ENCODE measurements at regions not wholly inside any gene's neighbourhood (a gene's known extent, or its start where the extent isn't known, plus 50 kb on each side); places are given as distances from the start of the nearest gene placed in this dataset.

- no peak overlapping the region for H4K8ac ChIP-seq (ENCODE audit: low read depth in 2 of 2, low read length in 2 of 2)
Observed at GRCh38 chr14:71618047-71618446, 314.2 kb upstream of the RGS6 start.

More at GRCh38 chr14:71618047-71618446, 314.2 kb upstream of the RGS6 start:
- Histone ChIP-seq H2AFZ (replicated peaks; ENCODE audit: low read length, poor library complexity) (no peak overlapping the region), H3K4me1 (ENCODE audit: control insufficient read depth, insufficient read depth, low read length) (peaks cover 5% of the 10 kb centered on the region; the same call in 1 of the 2 replicates), H2BK120ac (ENCODE audit: low read depth, low read length) (no peak overlapping the region), H3K9me1 (ENCODE audit: insufficient read depth, low read length) (peaks cover 19% of the 10 kb centered on the region), H3K9ac (ENCODE audit: low read depth, low read length) (no peak overlapping the region), H3K4me2 (ENCODE audit: low read depth, low read length) (no peak overlapping the region), H3K56ac (ENCODE audit: extremely low read depth, insufficient read depth, low read length) (no peak overlapping the region), H2BK5ac (ENCODE audit: low read depth, low read length, poor library complexity, severe bottlenecking) (no peak overlapping the region), H3K14ac (replicated peaks; ENCODE audit: low read depth, low read length) (no peak overlapping the region), H3K27ac (ENCODE audit: insufficient read depth, low read length) (no peak overlapping the region), H4K20me1 (ENCODE audit: insufficient read depth, low read length) (no peaks in the 10 kb centered on the region), H2AK9ac (replicated peaks; ENCODE audit: low read depth, low read length, poor library complexity) (peak overlapping the region; percentile 60), H3K4ac (ENCODE audit: low read depth, low read length) (no peak overlapping the region), H2BK15ac (ENCODE audit: low read depth, low read length) (no peak overlapping the region), H3K36me3 (ENCODE audit: control insufficient read depth, insufficient read depth, low read length) (peaks cover 4% of the 10 kb centered on the region), H4K5ac (ENCODE audit: low read depth, low read length) (no peak overlapping the region), H4K91ac (ENCODE audit: insufficient read depth, low read depth, low read length) (no peak overlapping the region), H3K79me1 (ENCODE audit: low read depth in 1 of 2, low read length in 2 of 2) (peaks cover 46 to 47% of the 10 kb centered on the region in 2 experiments), H2BK20ac (ENCODE audit: low read depth, low read length) (no peak overlapping the region), H3K23ac (ENCODE audit: low read depth, low read length) (no peak overlapping the region), H2AK5ac (ENCODE audit: low read depth, low read length) (0 out of 2 replicates have a peak overlapping the region, but pooled peaks have one; percentile 8), H3K18ac (ENCODE audit: low read depth, low read length) (no peak overlapping the region), H3K9me3 (ENCODE audit: control insufficient read depth, insufficient read depth, low read length) (no peaks in the 10 kb centered on the region), H3K4me3 (ENCODE audit: insufficient read depth, low read depth, low read length) (no peak overlapping the region), H3K27me3 (ENCODE audit: control insufficient read depth, insufficient read depth, low read length) (no peaks in the 10 kb centered on the region)
- ChIA-PET POLR2A (ENCODE audit: unreplicated experiment) (no interaction called here), CTCF (no interaction called here)
- in situ Hi-C loops (cut with MboI; ENCODE audit: low sequenced_read_pairs) (no loop called here), intact Hi-C loops (cut with micrococcal nuclease) (no loop called here), dilution Hi-C loops (cut with HindIII; ENCODE audit: low sequenced_read_pairs, unreplicated experiment) (no loop called here)
- DNase-seq (no peak), ATAC-seq (ENCODE audit: low read depth) (no peak)
- TF ChIP-seq USF2 (IDR thresholded peaks at IDR 0.05; ENCODE audit: low read depth, low read length), result no peak
- no peak for TF ChIP-seq MAZ (IDR thresholded peaks at IDR 0.05; ENCODE audit: borderline replicate concordance, low read depth, low read length)
- no peak for TF ChIP-seq SMC3 (IDR thresholded peaks at IDR 0.05; ENCODE audit: low read depth, low read length)
- no peak for TF ChIP-seq FOS (IDR thresholded peaks at IDR 0.05; ENCODE audit: low read depth, low read length)
- no peak for TF ChIP-seq ELK1 (IDR thresholded peaks at IDR 0.05; ENCODE audit: borderline replicate concordance, low read depth, low read length)
- no peak for TF ChIP-seq MXI1 (IDR thresholded peaks at IDR 0.05; ENCODE audit: borderline replicate concordance, low read depth, low read length)
- no peak for TF ChIP-seq RAD21 (IDR thresholded peaks at IDR 0.05; ENCODE audit: low read length)
- no peak for TF ChIP-seq CHD1 (IDR thresholded peaks at IDR 0.05; ENCODE audit: low read depth, low read length)
- no peak for TF ChIP-seq RCOR1 (IDR thresholded peaks at IDR 0.05; ENCODE audit: insufficient replicate concordance, low read length)
- TF ChIP-seq POLR2A (IDR thresholded peaks at IDR 0.05; ENCODE audit: low read depth, low read length), result no peak
- TF ChIP-seq RFX5 (IDR thresholded peaks at IDR 0.05; ENCODE audit: low read depth, low read length), result no peak
- no peak for TF ChIP-seq MAFK (IDR thresholded peaks at IDR 0.05; ENCODE audit: low read depth, low read length)
- no peak for TF ChIP-seq NFE2L2 (IDR thresholded peaks at IDR 0.05; ENCODE audit: low read depth, low read length)
- TF ChIP-seq CTCF (conservative IDR thresholded peaks at IDR 0.05; ENCODE audit: low read depth, low read length), result no peak
- no peak for TF ChIP-seq CEBPB (IDR thresholded peaks at IDR 0.05; ENCODE audit: low read depth, low read length)
- TF ChIP-seq BHLHE40 (IDR thresholded peaks at IDR 0.05; ENCODE audit: low read depth, low read length), result no peak
- no TSS peak for BruUV-seq (replicated peaks)
- WGBS, 2 experiments (ENCODE audit: extremely low coverage in 2 of 2, insufficient read length in 1 of 2), result no CpG with 5 or more reads among the region's 3 CpGs
